SK-N-SH (cell line): ENCODE measurements at regions not wholly inside any gene's neighbourhood (a gene's known extent, or its start where the extent isn't known, plus 50 kb on each side); places are given as distances from the start of the nearest gene placed in this dataset.

Experiments
- CTCF ChIA-PET: fragments of 300-600, 350-600 bp; formaldehyde crosslinking; extraction: SDS; loops from one replicate; lab custom pipeline; 2021; lab: Yijun Ruan, JAX
- POLR2A ChIA-PET: fragments of 350-600 bp; sonication (Branson Sonifier 250); formaldehyde crosslinking; extraction: SDS; loops from one replicate; lab custom pipeline; 2020; ENCODE audit warnings: antibody characterized with exemption, inconsistent platforms; lab: Yijun Ruan, JAX
- DNase-seq: peaks from one replicate; pipeline ENCODE4 v3.0.0; 2012
- H2AFZ ChIP-seq: fragments of 200-600 bp; sonication (generic); 2 replicates; pipeline ENCODE4 v1.8.1; 2016; ENCODE audit warnings: antibody characterized with exemption, mild to moderate bottlenecking, low read depth
- H3F3A ChIP-seq: fragments of 200-600 bp; sonication (generic); replicated peaks from 2 replicates; pipeline ENCODE3; 2016; ENCODE audit warnings: antibody characterized with exemption, mild to moderate bottlenecking; ENCODE audit not compliant: insufficient read depth
- H3K27ac ChIP-seq, 2 experiments: fragments of 200-500 bp in 1 of 2; fragments of 200-600 bp in 1 of 2; sonication (Bioruptor generic) in 1 of 2; sonication (generic), shearing (Covaris generic) in 1 of 2; 2 replicates each; pipeline versions ENCODE4 v1.5.1 to v1.6.1; 2014 to 2016; ENCODE audit warnings: low read depth in 2 of 2, inconsistent platforms in 1 of 2, low read length in 1 of 2, mild to moderate bottlenecking in 1 of 2, mixed read lengths in 1 of 2
- H3K27me3 ChIP-seq: fragments of 200-600 bp; sonication (generic), shearing (Covaris generic); 2 replicates; pipeline ENCODE4 v1.6.1; 2016; ENCODE audit warnings: mixed run types; ENCODE audit not compliant: insufficient read depth
- H3K36me3 ChIP-seq, 2 experiments: fragments of 200-500 bp in 1 of 2; fragments of 200-600 bp in 1 of 2; sonication (Bioruptor generic) in 1 of 2; sonication (generic) in 1 of 2; replicated peaks in 1 of 2; 2 replicates each; pipeline versions ENCODE3 to v1.5.1; 2014 to 2016; ENCODE audit warnings: low read length in 1 of 2, mild to moderate bottlenecking in 1 of 2; ENCODE audit not compliant: insufficient read depth in 2 of 2, control insufficient read depth in 1 of 2
- H3K4me1 ChIP-seq, 2 experiments: fragments of 200-500 bp in 1 of 2; fragments of 200-600 bp in 1 of 2; sonication (Bioruptor generic) in 1 of 2; sonication (generic), shearing (Covaris generic) in 1 of 2; 2 replicates each; pipeline versions ENCODE4 v1.5.1 to v1.6.1; 2014 to 2016; ENCODE audit warnings: low read depth in 1 of 2, low read length in 1 of 2, mixed run types in 1 of 2; ENCODE audit not compliant: insufficient read depth in 2 of 2, control insufficient read depth in 1 of 2
- H3K4me2 ChIP-seq: fragments of 200-600 bp; sonication (generic), shearing (Covaris generic); 2 replicates; pipeline ENCODE4 v1.6.1; 2017; ENCODE audit warnings: mixed run types
- H3K4me3 ChIP-seq, 2 experiments: fragments of 200-500 bp in 1 of 2; fragments of 200-600 bp in 1 of 2; sonication (Bioruptor generic) in 1 of 2; sonication (generic), shearing (Covaris generic) in 1 of 2; 2 replicates each; pipeline versions ENCODE4 v1.5.1 to v1.8.1; 2014 to 2016; ENCODE audit warnings: low read depth in 2 of 2, inconsistent platforms in 1 of 2, low read length in 1 of 2, mild to moderate bottlenecking in 1 of 2, mixed read lengths in 1 of 2, moderate library complexity in 1 of 2
- H3K79me2 ChIP-seq: fragments of 200-600 bp; sonication (generic); 2 replicates; pipeline ENCODE4 v1.8.1; 2017; ENCODE audit warnings: mild to moderate bottlenecking; ENCODE audit not compliant: insufficient read depth
- H3K9ac ChIP-seq: fragments of 200-600 bp; sonication (generic); 2 replicates; pipeline ENCODE4 v1.6.1; 2017; ENCODE audit warnings: mixed run types
- H3K9me2 ChIP-seq: fragments of 200-600 bp; sonication (generic); 2 replicates; pipeline ENCODE4 v1.6.1; 2017; ENCODE audit warnings: mixed run types
- H3K9me3 ChIP-seq: fragments of 200-600 bp; sonication (generic); 2 replicates; pipeline ENCODE4 v1.6.1; 2017; ENCODE audit warnings: mixed run types, mild to moderate bottlenecking, moderate library complexity
- H4K20me1 ChIP-seq: fragments of 200-600 bp; sonication (generic); 2 replicates; pipeline ENCODE4 v1.6.1; 2017; ENCODE audit warnings: mild to moderate bottlenecking, mixed run types; ENCODE audit not compliant: insufficient read depth
- ELF1 ChIP-seq: IDR thresholded peaks from 2 replicates; pipeline ENCODE4 v1.4.0; 2012
- EP300 ChIP-seq, 2 experiments: IDR thresholded peaks; 2 replicates each; pipeline versions ENCODE4 v1.4.0 to v1.6.1; 2012; ENCODE audit warnings: borderline replicate concordance in 1 of 2, low read depth in 1 of 2, low read length in 1 of 2
- FOSL2 ChIP-seq: IDR thresholded peaks from 2 replicates; pipeline ENCODE4 v1.4.0; 2012; ENCODE audit warnings: low read depth, mild to moderate bottlenecking, moderate library complexity, borderline replicate concordance
- FOXJ3 ChIP-seq: sonication (generic); formaldehyde crosslinking; IDR thresholded peaks from 2 replicates; pipeline ENCODE4 v1.5.1; 2020; ENCODE audit warnings: mild to moderate bottlenecking, missing genetic modification reagents
- FOXM1 ChIP-seq: IDR thresholded peaks from 2 replicates; pipeline ENCODE4 v1.4.0; 2012; ENCODE audit warnings: low read depth, mild to moderate bottlenecking
- GATA2 ChIP-seq: sonication (generic); formaldehyde crosslinking; IDR thresholded peaks from 2 replicates; pipeline ENCODE4 v1.5.0; 2020; ENCODE audit warnings: mild to moderate bottlenecking, missing genetic modification reagents
- IRF3 ChIP-seq: fragments of 150-350 bp; IDR thresholded peaks from 2 replicates; pipeline ENCODE4 v1.6.1; 2016; ENCODE audit warnings: mild to moderate bottlenecking, low read depth, low read length
- JUND ChIP-seq: IDR thresholded peaks from 2 replicates; pipeline ENCODE4 v1.4.0; 2012
- MAX ChIP-seq: IDR thresholded peaks from 2 replicates; pipeline ENCODE4 v1.4.0; 2012; ENCODE audit warnings: low read depth
- NFIC ChIP-seq: IDR thresholded peaks from 2 replicates; pipeline ENCODE4 v1.4.0; 2012; ENCODE audit warnings: borderline replicate concordance
- NRF1 ChIP-seq: IDR thresholded peaks from 2 replicates; pipeline ENCODE4 v1.6.1; 2012; ENCODE audit warnings: low read depth, mild to moderate bottlenecking, low read length
- POLR2AphosphoS5 ChIP-seq: IDR thresholded peaks from 2 replicates; pipeline ENCODE4 v1.6.1; 2012; ENCODE audit warnings: low read depth, low read length
- RAD21 ChIP-seq: IDR thresholded peaks from 2 replicates; pipeline ENCODE4 v1.6.1; 2012; ENCODE audit warnings: mild to moderate bottlenecking, low read length
- RCOR1 ChIP-seq: fragments of 150-350 bp; IDR thresholded peaks from 2 replicates; pipeline ENCODE4 v1.6.1; 2017; ENCODE audit warnings: antibody characterized with exemption, low read length
- REST ChIP-seq: IDR thresholded peaks from 2 replicates; pipeline ENCODE4 v1.6.1; 2012; ENCODE audit warnings: mild to moderate bottlenecking, low read depth, low read length, moderate library complexity
- RFX5 ChIP-seq: IDR thresholded peaks from 2 replicates; pipeline ENCODE4 v1.6.1; 2012; ENCODE audit warnings: mild to moderate bottlenecking, improper control_type of control experiment, low read length
- RXRA ChIP-seq: IDR thresholded peaks from 2 replicates; pipeline ENCODE4 v1.4.0; 2012; ENCODE audit warnings: low read depth, mild to moderate bottlenecking, borderline replicate concordance
- SIN3A ChIP-seq: IDR thresholded peaks from 2 replicates; pipeline ENCODE4 v1.6.1; 2012; ENCODE audit warnings: low read depth, mild to moderate bottlenecking, low read length, moderate library complexity, borderline replicate concordance
- SMC3 ChIP-seq: IDR thresholded peaks from 2 replicates; pipeline ENCODE4 v1.6.1; 2012; ENCODE audit warnings: low read depth, low read length, improper control_type of control experiment
- USF2 ChIP-seq: fragments of 150-350 bp; IDR thresholded peaks from 2 replicates; pipeline ENCODE4 v1.6.1; 2017; ENCODE audit warnings: antibody characterized with exemption, low read length, low read depth, borderline replicate concordance
- YY1 ChIP-seq: IDR thresholded peaks from 2 replicates; pipeline ENCODE4 v1.4.0; 2012; ENCODE audit warnings: low read depth, mild to moderate bottlenecking
- WGBS: methylation state at CpG from one replicate; pipeline ENCODE4 v1.1.6; 2017; ENCODE audit warnings: low lambda C conversion rate; 5-methylcytosine and 5-hydroxymethylcytosine counted together

- WGBS, result 73% methylated on average over 4 of the region's 4 CpGs
- ChIA-PET CTCF (interaction anchor here (0.9 kb wide), 1 partner anchor 12 kb away, joined by 3 read pairs; no protein-coding TSS in a partner anchor), POLR2A (no interaction called here)
- Histone ChIP-seq H3K4me1 (peaks cover 0 to 2% of the 10 kb centered on the region in 2 experiments; a peak in 1 of 4 replicates), H3K9me2 (no peaks in the 10 kb centered on the region), H3K4me2 (no peak overlapping the region), H3K9me3 (no peaks in the 10 kb centered on the region), H3K9ac (no peak overlapping the region), H3K36me3 (no peaks in the 10 kb centered on the region), H3K27ac (no peak overlapping the region), H4K20me1 (no peaks in the 10 kb centered on the region), H3K79me2 (no peaks in the 10 kb centered on the region), H3K27me3 (no peaks in the 10 kb centered on the region), H2AFZ (no peak overlapping the region), H3K4me3 (no peak overlapping the region), H3F3A (no peaks in the 10 kb centered on the region)
- DNase-seq, result no peak
- no peak for TF ChIP-seq FOXJ3 (CRISPR knock-in tag)
- no peak for TF ChIP-seq POLR2AphosphoS5
- TF ChIP-seq EP300 (IDR thresholded peaks at IDR 0.05; ENCODE audit: borderline replicate concordance in 1 of 2, low read depth in 1 of 2, low read length in 1 of 2), result no peak
- no peak for TF ChIP-seq RXRA
- TF ChIP-seq RCOR1, result no peak
- TF ChIP-seq JUND, result no peak
- no peak for TF ChIP-seq NFIC
- TF ChIP-seq YY1, result no peak
- no peak for TF ChIP-seq USF2
- no peak for TF ChIP-seq NRF1
- no peak for TF ChIP-seq SMC3
These were observed 330.8 kb downstream of the TXNL1 start for GRCh38 chr18:56307354-56308170.

- Histone ChIP-seq H3K9me2 (no peaks in the 10 kb centered on the region), H3K9ac (no peak overlapping the region), H3K27me3 (no peaks in the 10 kb centered on the region), H3K79me2 (no peaks in the 10 kb centered on the region), H3K36me3 (no peaks in the 10 kb centered on the region), H2AFZ (no peak overlapping the region), H3K4me1 (peaks cover 0 to 5% of the 10 kb centered on the region in 2 experiments; a peak in 1 of 4 replicates), H3K27ac (no peak overlapping the region), H4K20me1 (no peaks in the 10 kb centered on the region), H3F3A (no peaks in the 10 kb centered on the region), H3K9me3 (no peaks in the 10 kb centered on the region), H3K4me3 (no peak overlapping the region), H3K4me2 (no peak overlapping the region)
- ChIA-PET POLR2A (no interaction called here), CTCF (interaction anchor here (0.6 kb wide), 1 partner anchor 141 kb away, joined by 3 read pairs; no protein-coding TSS in a partner anchor)
- WGBS, result 29% methylated on average over 1 of the region's 1 CpG
- DNase-seq, result no peak
- TF ChIP-seq EP300 (IDR thresholded peaks at IDR 0.05; ENCODE audit: borderline replicate concordance in 1 of 2, low read depth in 1 of 2, low read length in 1 of 2), result no peak
- no peak for TF ChIP-seq USF2
- TF ChIP-seq RAD21, result no peak
- no peak for TF ChIP-seq FOSL2
- TF ChIP-seq REST, result no peak
- TF ChIP-seq MAX, result no peak
- no peak for TF ChIP-seq FOXM1
- TF ChIP-seq ELF1, result no peak
- no peak for TF ChIP-seq JUND
- no peak for TF ChIP-seq SIN3A
- TF ChIP-seq GATA2 (CRISPR knock-in tag), result no peak
- no peak for TF ChIP-seq POLR2AphosphoS5
- TF ChIP-seq SMC3, result no peak
- TF ChIP-seq IRF3, result no peak
- no peak for TF ChIP-seq RFX5
These were observed 331.6 kb downstream of the TXNL1 start for GRCh38 chr18:56306797-56307196.
